AG08396 (cell line): ENCODE measurements at regions not wholly inside any gene's neighbourhood (a gene's known extent, or its start where the extent isn't known, plus 50 kb on each side); places are given as distances from the start of the nearest gene placed in this dataset.
A peak's percentile ranks its signal among the peaks of the same experiment; 100 is the strongest.

Experiments
- DNase-seq: peaks from one replicate; pipeline ENCODE4 v3.0.0; 2012; ENCODE audit warnings: low spot score, mixed read lengths

DNA sequence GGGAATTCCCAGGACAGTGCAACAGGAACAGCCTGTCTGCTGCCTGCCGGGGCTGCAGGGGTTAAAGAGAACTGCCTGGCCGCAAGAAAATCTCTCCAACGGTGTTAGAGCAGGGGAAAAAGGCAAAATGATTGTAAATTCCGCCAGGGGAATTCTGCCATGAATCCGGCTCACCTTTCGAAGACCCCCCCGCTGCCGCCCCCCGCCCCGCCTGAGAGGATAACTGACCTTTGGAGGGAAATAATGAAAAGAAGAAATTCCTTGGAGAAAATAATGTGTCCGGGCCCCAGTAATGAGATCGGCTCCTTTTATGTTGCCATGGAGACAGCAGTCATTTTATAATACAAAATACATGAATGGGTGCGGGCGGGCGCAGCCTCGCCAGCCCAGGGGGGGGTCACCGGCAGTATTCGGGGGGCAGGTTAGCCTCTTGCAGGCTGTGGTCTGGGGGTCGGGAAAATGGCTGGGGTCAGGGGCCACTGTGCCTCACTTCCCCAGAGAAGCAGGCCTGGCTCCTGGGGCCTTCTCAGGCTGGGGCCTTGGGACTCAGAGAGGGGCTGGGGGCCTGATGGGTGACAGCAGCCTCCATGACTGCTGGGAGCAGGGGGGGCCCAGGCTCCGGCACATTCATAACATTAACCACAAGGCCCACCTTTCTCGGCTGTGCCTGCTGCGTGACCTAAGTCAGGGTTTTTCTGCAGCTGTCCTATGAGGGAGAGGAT is 228.1 kb downstream of the MN1 start:
- no peak for DNase-seq

DNA sequence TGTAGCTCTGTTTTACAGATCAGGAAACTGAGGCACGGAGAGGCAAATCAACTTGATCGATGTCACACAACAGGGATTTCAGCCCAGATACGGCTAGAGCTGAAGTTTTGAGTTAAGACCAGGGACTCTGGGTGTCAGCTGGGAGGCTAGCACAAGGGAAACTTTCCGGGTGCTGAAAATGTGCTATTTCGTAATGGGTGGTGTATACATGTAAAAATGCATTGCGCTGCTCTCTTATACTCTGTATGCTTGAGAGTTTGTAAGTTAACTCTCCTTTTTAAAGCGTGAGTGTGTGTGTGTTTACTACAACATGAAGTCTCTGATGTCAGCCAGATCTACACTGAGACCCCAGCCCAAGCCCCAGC is 227.6 kb downstream of the MN1 start:
- no peak for DNase-seq

DNA sequence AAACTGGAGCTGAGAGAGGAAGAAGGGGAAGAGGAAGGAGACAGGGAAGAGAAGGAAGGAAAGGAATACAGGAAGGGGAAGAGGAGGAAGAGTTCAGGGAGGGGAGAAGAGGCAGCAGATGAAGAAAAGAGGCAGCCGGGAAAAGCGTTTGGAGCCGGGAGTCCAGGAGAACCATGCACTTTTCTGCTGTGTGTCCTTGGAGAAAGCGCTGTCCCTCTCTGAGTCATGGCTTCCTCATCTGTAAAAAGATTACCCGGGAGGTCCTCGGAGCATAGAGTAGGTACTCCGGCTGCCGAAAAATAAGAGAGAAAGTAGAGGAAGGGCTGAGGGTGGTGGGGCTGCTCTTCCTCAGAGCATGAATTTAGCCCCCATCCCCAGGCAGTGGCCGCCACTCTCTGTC is 226.9 kb downstream of the MN1 start:
- no peak for DNase-seq

DNA sequence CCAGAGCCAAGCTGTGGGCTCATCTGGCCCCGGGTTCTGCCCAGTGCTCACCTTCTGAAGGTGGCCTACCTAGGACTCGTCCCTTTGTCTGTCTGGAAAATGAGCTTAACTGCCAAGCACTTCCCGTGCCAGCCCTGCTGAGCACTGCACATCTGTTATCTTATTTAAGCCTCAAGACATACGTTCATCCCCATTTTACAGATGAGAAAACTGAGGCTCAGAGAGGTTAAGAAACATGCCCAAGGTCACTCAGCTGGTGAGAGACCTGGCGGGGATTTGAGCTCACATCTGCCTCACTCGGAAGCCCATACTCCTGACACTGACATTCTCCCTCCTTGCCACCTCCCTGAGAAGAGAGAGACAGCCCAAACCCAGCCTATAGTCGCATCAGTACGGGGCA is 226.2 kb downstream of the MN1 start:
- DNase-seq, result no peak

DNA sequence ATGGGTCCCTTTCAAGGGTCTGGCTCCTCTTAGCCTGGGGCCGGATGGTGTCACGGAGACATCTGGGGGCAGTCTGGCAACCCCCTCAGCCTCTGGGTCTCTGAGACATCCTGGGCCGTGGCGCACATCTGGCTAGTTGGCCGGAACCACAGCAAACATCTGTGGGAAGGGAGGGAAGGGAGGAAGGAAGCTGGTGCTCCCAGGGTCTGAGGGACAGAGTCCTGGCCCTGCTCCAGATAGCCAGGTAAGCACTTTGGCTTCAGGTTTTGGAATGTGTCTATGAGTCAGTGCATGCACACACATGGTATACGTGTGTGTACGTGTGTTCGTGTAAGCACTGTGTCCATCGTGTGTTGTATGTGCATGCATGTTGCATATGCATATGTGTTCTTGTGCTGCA is 225.1 kb downstream of the MN1 start:
- no peak for DNase-seq

DNA sequence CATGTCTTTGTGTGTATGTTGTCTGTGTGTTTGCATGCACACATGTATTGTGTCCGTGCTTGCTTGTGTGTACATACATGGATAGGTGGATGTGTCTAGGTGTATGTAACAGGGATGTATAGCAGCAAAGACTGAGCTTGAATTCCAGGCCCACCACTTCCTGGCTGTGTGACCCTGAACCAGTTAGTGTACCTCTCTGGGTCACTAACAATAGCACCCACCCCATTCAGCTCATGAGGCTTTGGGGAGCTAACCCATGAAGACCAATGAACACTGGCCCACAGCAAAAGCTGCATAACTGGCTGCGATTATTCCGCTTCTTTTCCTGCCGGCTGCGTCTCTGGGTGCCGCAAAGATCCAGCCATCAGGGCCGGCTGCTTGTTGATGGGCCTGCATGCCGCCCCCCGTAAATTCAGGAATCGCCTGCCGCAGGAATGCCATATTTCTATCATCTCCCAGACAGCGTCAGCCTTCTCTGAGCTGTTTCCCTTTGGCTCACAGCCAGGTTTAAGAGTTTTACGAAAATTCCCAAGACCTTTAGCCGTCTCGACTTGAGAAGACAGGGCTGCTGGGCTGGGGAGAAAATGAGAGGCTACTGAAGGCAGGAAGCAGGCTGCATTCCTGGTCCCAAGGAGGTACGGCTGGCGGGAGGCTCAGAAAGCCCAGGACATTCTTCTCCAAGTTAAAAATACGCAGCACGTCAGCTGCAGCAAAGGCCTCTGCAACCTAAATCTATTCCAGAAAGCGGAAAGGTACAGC is 224.6 kb downstream of the MN1 start:
- DNase-seq, result no peak

DNA sequence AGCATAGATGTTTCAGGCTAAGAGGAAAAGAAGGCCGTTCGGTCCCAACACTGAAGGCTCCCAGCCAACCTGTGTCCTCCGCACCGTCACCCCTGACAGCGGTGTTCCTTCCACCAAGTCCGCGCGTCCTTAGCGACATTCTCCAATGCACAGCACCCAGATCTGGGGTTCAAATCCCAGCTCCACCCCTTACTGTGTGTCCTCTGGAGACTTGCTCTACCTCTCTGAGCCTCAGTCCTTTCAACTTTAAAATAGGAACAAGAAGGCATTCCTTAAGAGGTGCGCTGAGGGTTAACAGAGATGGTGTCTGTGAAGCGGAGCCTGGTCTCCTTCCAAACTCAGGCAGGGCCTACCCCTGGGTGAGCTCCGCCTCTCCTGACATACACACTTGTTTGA is 224.0 kb downstream of the MN1 start:
- DNase-seq, result no peak

DNA sequence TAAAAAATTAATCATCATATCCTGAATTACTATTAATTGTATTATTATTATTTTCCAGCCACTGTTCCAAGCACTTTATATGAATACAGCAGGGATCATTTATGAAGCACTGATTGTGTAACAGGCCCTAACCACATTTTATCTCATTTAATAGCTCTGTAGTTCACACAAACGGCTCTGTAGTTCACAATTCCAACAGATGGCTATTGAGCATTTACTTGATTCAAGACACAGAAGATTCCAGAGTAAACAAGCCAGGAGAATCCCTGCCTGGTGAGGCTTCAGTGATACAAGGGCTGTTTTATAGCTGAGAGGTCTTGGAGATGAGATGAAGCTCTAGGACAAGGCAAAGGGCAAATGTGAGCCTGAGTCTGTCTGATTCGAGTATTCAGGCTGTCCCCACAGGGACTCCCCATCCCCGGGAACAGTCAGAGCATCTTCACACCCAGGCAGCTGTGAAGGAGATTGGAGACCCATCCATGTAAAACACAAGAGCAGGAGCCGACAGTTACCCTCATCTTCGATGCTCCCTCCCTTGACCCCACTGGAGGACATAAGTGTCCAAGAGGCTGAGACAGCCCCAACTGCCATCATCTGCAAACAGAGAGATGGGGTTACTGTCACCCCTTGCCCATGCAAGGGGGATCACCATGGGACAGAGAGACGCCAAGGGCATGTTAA is 222.5 kb downstream of the MN1 start:
- DNase-seq, result no peak

DNA sequence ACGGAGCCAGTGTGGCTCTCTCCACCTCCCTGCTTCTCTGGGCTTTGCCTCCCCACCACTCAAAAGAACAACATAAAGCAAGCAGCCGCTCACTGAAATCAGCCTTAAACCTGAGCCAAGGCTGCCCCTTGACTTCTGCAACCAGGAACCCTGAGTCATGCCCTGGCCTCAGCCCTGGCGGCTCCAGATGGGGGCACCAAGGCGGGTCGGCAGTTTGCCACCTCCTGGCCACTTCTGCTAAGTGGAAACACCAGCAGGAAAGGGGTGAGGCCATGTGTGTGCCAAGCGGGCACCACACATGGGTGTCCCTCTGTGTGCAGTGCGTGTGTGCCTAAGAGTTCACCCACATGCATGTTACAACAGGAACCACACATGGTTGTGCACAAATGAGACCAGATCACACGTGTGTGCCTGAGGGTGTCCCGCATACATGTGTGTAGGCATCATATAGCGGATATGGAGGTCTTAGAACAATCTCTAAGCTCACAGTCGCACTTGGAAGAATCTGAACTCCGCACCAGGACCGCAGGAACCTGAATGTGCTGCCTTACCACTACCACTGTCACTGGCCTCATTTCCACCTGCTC is 221.2 kb downstream of the MN1 start:
- DNase-seq, result no peak

DNA sequence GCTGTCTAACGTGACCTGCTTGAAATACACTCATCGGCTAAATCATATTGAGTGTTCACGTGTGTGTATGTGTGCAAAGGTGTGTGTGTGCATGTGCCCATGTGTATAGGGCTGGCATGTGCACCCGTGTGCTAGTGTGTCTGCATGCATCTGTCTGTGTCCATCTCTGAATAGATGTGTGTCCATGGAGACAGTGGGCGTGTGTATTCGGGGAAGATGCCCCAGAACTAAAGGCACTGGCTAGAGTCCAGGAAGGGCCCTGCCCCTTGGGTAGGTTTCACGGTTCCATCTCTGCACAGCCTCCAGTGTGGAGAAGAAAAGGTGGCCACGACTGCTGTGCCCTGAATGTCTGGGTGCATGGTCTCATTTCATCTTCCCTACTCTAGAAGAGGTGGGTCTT is 220.3 kb downstream of the MN1 start:
- DNase-seq, result no peak

DNA sequence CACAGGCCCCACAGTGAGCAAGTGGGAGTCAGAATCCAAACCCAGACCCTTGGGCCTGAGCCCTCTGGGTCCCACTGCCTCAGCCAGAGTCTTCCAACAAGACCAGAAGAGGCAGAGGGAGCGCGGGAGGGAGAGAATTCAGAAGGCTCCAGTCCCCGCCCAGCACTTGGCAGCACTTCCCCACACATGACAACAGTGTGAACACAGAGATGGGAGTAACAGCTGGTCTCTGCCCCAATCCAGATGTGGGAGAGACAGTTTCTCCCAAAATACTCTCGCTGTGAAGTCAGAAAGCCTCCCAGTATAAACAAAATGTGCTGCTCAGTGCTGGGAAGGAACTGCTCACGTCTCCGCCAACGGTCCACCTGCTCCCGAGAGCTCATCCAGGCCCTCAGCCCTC is 219.9 kb downstream of the MN1 start:
- DNase-seq, result peak; percentile 57

DNA sequence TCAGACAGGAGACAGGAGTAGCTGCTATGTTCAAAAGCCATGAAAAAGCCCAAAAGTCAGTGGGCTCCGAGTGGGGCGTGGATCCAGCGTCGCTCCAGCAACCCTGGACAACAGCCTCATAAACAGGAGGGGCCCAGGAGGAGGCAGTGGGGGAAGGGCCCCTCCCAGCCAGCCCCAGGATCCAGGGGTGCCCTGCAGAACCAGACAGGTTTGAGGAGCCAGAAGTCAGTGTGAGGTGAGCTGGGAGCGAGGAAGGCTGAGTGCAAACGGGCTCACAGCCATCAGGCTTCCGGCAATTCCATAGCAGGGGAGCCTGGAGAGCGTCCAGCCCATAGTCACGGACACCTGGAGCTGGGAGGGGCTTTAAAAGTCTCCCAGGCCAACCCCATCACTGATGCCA is 217.7 kb downstream of the MN1 start:
- DNase-seq, result no peak

DNA sequence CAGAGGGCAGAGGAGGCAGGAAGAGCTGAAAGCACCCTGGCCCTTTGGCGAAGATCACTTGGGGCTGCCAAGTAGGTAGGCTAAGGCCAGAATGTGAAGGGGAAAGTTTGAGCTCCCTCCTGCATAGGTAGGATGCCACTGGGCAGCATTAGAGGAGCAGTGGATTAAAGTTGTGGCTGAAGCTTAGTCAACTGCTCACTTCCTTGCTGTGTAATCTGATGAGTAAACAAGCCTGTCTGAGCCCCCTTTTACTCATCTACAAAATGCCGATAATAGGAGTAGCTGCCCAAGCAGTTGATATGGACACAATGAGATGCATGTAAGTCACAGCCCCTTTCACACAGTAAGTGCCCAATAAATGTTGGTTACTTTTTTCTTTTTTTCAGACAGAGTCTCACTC is 216.4 kb downstream of the MN1 start:
- no peak for DNase-seq

DNA sequence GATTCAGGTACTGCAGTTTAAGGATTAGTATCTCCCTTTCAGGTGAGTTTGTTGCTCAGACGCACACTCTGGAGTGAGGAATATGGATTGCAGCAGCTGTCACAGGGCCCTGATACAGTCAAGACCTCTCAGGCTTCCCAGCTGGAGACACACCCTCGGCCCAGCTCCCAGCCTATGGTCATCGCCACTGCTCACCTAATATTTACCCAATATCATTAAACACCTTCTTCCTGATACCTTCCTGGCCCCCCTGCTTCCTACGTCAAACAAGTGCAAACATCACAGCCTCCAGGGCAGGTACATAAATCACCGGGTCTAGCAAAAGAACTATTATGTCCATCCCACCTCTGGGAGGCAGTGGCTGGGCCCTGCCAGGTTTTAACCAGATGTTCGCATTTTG is 213.3 kb downstream of the MN1 start:
- DNase-seq, result no peak

DNA sequence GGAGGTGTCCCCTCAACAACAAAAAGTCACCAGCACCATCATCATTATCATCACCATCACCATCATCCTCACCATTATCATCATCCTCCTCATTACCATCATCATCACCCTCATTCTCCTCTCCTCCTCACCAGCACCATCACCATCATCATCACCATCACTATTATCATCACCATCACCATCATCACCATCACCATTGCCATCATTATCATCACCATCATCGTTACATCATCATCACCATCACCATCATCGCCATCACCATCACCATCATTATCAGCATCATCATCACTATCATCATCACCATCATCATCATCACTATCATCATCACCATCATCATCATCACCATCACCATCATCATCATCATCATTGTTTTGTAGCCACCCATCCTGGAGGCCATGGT is 212.6 kb downstream of the MN1 start:
- no peak for DNase-seq

DNA sequence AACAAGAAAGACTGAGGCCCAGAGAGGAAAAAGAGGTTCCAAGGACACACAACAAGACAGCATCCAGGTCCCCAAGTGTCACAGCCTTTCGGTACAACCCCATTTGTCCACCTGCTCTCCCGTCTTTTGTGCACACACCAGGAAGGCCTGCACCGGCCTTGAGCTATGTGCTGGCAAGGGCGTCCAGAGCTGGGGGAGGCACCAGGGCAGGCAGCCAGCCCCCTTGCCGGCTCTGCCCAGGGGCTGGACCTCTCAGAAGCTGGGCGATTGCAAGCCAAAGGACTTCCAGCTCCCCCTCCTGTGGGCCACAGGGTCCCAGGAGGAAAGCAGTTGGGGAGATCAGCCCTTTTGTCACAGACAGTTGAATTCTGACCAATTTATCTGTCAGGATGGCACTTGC is 210.5 kb downstream of the MN1 start:
- no peak for DNase-seq

DNA sequence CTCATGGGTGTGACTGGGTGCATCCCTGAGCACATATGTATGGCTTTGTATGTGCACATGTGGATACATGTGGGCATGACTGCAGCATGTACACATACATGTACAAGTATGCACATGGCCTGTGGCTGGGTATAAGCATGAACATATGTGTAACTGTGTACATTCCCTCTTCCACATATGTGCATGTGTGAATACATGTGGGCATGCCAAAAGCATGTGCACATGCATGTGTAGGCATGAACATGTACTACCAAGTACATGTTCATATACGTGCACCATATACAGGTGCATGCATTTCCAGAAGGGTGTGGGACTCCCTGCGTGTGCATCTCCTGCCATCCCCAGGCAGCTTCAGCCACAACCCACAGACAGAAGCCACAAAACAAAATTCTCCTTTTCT is 208.2 kb downstream of the MN1 start:
- DNase-seq, result no peak

DNA sequence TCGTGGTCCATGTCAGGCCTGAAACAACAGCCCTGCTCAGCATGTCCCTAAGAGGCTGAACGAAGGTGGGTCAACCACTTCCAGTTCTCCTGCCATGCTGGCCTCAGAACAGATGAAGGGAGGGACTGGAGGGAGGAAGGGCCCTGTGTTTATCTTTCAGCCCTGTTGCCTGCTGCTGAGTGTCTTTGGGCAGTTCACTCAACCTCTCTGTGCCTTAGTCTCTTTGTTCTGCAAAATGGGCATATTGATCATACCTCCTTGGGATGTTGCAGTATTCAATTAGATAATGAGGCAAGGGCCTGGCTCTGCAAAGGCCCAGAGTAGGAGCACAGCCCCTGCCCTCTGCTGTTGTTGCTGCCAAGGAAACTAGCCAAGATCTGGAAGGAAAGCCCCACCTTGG is 207.5 kb downstream of the MN1 start:
- no peak for DNase-seq

DNA sequence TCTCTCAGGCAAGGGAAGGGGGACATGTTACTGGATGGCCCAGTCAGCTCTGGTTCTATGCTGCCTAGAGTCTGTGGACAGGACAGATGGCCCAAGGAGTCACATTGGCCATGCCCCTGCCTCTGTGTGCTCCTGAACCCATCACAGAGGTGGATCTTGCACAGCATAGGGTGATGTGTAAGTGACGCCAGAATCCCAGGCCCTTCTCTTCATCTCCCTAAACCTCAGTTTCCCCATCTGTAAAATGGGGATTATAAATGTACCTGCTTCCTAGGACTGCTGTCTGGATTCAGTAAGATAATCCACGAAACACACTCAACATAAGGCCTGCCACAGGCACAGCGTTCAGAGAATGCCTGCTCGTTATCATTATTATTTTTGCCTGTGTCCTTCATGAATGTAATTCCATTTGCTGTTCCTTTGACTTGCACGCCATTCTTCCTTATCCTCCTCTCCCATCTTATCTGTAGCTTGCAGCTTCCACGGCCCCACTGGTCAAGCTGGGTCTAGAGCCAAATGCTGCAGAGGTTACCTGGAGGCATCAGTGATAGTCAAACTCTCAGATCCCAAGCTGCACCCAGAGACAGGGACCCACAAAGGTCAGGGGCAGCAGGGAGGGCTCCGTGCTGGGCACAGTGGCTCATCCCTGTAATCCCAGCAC is 207.0 kb downstream of the MN1 start:
- DNase-seq, result no peak

DNA sequence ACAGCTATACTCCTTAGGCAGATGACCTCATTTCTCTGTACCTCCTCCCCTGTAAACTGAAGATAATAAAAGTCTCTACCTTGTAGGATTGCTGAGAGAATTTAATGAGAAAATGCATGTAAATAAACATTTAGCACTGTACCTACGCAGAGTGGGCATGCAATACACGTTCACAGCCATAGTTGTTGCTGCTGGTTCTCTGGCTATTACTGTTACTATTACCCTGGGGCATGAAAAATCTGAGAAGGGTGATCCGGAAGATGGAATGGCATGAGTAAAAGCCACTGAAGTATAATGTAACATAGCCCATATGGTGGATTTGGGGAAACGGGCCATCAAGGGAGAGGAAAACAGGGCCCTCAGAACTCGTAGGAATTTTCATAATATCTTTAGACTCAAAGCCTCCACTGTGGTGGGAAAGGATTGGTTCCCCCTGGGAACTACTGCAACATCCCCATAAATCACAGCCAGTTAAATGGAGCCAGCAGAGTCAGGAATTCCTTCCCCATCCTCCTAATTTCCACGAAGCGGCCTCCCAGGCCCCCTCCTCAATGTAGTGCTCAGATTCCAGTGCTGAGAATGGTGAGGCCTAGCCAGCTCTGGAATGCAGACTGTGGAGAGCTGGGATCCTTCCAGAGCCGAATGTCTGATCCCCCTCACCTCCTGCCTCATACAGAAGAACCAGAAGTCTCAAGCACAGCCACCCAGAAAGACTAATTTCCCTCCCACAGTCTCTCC is 205.3 kb downstream of the MN1 start:
- no peak for DNase-seq

DNA sequence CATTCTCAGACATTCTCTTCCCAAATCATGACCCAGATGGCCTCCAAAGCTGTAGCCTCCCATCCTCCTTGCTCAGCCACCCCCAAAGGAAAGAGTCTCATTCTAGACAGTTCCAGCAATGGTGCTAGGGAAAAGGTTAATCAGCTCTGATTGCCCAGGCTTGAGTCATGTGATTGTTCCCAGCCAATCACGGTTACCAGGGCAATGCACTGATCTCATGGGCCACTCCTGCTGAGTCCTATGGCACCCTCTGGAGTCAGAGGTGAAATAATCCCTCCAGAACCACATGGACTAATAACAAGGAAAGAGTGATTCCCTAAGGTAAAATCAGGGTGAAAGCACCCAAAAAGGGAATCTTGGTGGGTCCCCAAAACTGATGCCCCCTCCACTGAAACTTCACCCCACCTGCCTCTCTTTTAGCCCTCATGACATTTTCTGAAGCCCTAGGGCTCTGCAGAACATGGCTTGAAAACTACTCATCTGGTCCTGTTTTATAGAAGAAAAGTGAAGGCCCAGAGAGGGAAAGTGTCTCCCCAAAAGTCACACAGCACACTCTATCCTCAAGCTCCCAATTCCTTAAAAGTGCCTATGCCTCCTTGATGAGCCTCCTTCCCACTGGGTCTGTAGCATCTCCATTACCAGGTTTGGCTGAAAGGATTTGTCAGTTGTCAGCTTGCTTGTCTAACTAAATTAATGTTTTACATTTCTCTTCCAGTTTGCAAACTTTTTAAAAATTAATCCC is 203.7 kb downstream of the MN1 start:
- no peak for DNase-seq
